Adipocyte (in vitro differentiated cells): ENCODE measurements at regions not wholly inside any gene's neighbourhood (a gene's known extent, or its start where the extent isn't known, plus 50 kb on each side); places are given as distances from the start of the nearest gene placed in this dataset.
A peak's percentile ranks its signal among the peaks of the same experiment; 100 is the strongest.

Experiments
- DNase-seq: peaks from one replicate; pipeline ENCODE4 v3.0.0-alpha.2; 2015; ENCODE audit warnings: low read depth
- H3K27me3 ChIP-seq: replicated peaks from 2 replicates; pipeline ENCODE4 v1.7.0; 2013; ENCODE audit warnings: mild to moderate bottlenecking, low read length, moderate library complexity; ENCODE audit not compliant: control insufficient read depth, insufficient read depth
- H3K36me3 ChIP-seq: 2 replicates; pipeline ENCODE4 v1.7.0; 2013; ENCODE audit warnings: low read length, mild to moderate bottlenecking, moderate library complexity; ENCODE audit not compliant: control insufficient read depth, insufficient read depth, severe bottlenecking
- H3K4me1 ChIP-seq: 2 replicates; pipeline ENCODE4 v1.7.0; 2013; ENCODE audit warnings: mild to moderate bottlenecking, low read length, moderate library complexity; ENCODE audit not compliant: control insufficient read depth, insufficient read depth
- H3K4me3 ChIP-seq: 2 replicates; pipeline ENCODE4 v1.7.0; 2013; ENCODE audit warnings: mild to moderate bottlenecking, low read length, moderate library complexity
- H3K9ac ChIP-seq: 2 replicates; pipeline ENCODE4 v1.7.0; 2013; ENCODE audit warnings: mild to moderate bottlenecking, low read length, moderate library complexity
- H3K9me3 ChIP-seq: 2 replicates; pipeline ENCODE4 v1.7.0; 2013; ENCODE audit warnings: mild to moderate bottlenecking, low read length, moderate library complexity; ENCODE audit not compliant: control insufficient read depth

- Histone ChIP-seq H3K36me3 (no peaks in the 10 kb centered on the region), H3K27me3 (peaks cover 3% of the 10 kb centered on the region), H3K9me3 (no peaks in the 10 kb centered on the region), H3K9ac (no peak overlapping the region), H3K4me1 (no peaks in the 10 kb centered on the region), H3K4me3 (no peak overlapping the region)
- no peak for DNase-seq
Measured at GRCh38 chr10:2619916-2620315, 447.4 kb upstream of the PFKP start.

GRCh38 chr10:2619472-2619871 is 447.9 kb upstream of the PFKP start:
- Histone ChIP-seq H3K36me3 (no peaks in the 10 kb centered on the region), H3K4me3 (no peak overlapping the region), H3K4me1 (no peaks in the 10 kb centered on the region), H3K27me3 (peaks cover 3% of the 10 kb centered on the region), H3K9me3 (no peaks in the 10 kb centered on the region), H3K9ac (no peak overlapping the region)
- peak; percentile 0 for DNase-seq

- Histone ChIP-seq H3K27me3 (peaks cover 3% of the 10 kb centered on the region), H3K36me3 (no peaks in the 10 kb centered on the region), H3K9me3 (no peaks in the 10 kb centered on the region), H3K4me1 (no peaks in the 10 kb centered on the region), H3K9ac (no peak overlapping the region), H3K4me3 (no peak overlapping the region)
- DNase-seq, result no peak
Measured at GRCh38 chr10:2618690-2619089, 448.7 kb upstream of the PFKP start.

GRCh38 chr10:2616215-2616614 is 451.1 kb upstream of the PFKP start:
- no peak overlapping the region for H3K9ac ChIP-seq
- no peak for DNase-seq
- no peaks in the 10 kb centered on the region for H3K36me3 ChIP-seq
- H3K4me3 ChIP-seq, result no peak overlapping the region
- H3K4me1 ChIP-seq, result no peaks in the 10 kb centered on the region
- H3K27me3 ChIP-seq, result peaks cover 3% of the 10 kb centered on the region
- no peaks in the 10 kb centered on the region for H3K9me3 ChIP-seq

- H3K4me1 ChIP-seq, result no peaks in the 10 kb centered on the region
- DNase-seq, result no peak
- no peak overlapping the region for H3K9ac ChIP-seq
- no peaks in the 10 kb centered on the region for H3K36me3 ChIP-seq
- H3K4me3 ChIP-seq, result no peak overlapping the region
- no peaks in the 10 kb centered on the region for H3K9me3 ChIP-seq
- no peaks in the 10 kb centered on the region for H3K27me3 ChIP-seq
Measured at GRCh38 chr10:2611603-2612002, 455.7 kb upstream of the PFKP start.

GRCh38 chr10:2610946-2611345 is 456.4 kb upstream of the PFKP start:
- DNase-seq, result no peak
- Histone ChIP-seq H3K4me3 (no peak overlapping the region), H3K9me3 (no peaks in the 10 kb centered on the region), H3K36me3 (no peaks in the 10 kb centered on the region), H3K9ac (no peak overlapping the region), H3K27me3 (no peaks in the 10 kb centered on the region), H3K4me1 (no peaks in the 10 kb centered on the region)

- Histone ChIP-seq H3K36me3 (no peaks in the 10 kb centered on the region), H3K9me3 (no peaks in the 10 kb centered on the region), H3K9ac (no peak overlapping the region), H3K27me3 (no peaks in the 10 kb centered on the region), H3K4me3 (no peak overlapping the region), H3K4me1 (no peaks in the 10 kb centered on the region)
- no peak for DNase-seq
Measured at GRCh38 chr10:2604891-2605290, 462.5 kb upstream of the PFKP start.

GRCh38 chr10:2599571-2599970 is 467.8 kb upstream of the PFKP start:
- Histone ChIP-seq H3K4me3 (no peak overlapping the region), H3K9me3 (no peaks in the 10 kb centered on the region), H3K9ac (no peak overlapping the region), H3K27me3 (no peaks in the 10 kb centered on the region), H3K4me1 (no peaks in the 10 kb centered on the region), H3K36me3 (no peaks in the 10 kb centered on the region)
- no peak for DNase-seq

- H3K9me3 ChIP-seq, result no peaks in the 10 kb centered on the region
- no peak overlapping the region for H3K4me3 ChIP-seq
- no peak for DNase-seq
- H3K27me3 ChIP-seq, result peaks cover 3% of the 10 kb centered on the region
- no peak overlapping the region for H3K9ac ChIP-seq
- no peaks in the 10 kb centered on the region for H3K4me1 ChIP-seq
- no peaks in the 10 kb centered on the region for H3K36me3 ChIP-seq
Measured at GRCh38 chr10:2592360-2593160, 474.8 kb upstream of the PFKP start.

GRCh38 chr10:2589196-2589595 is 478.2 kb upstream of the PFKP start:
- H3K4me3 ChIP-seq, result no peak overlapping the region
- DNase-seq, result no peak
- peaks cover 3% of the 10 kb centered on the region for H3K27me3 ChIP-seq
- H3K4me1 ChIP-seq, result no peaks in the 10 kb centered on the region
- H3K36me3 ChIP-seq, result no peaks in the 10 kb centered on the region
- H3K9ac ChIP-seq, result no peak overlapping the region
- H3K9me3 ChIP-seq, result no peaks in the 10 kb centered on the region

- Histone ChIP-seq H3K27me3 (no peaks in the 10 kb centered on the region), H3K4me1 (no peaks in the 10 kb centered on the region), H3K36me3 (no peaks in the 10 kb centered on the region), H3K4me3 (no peak overlapping the region), H3K9ac (no peak overlapping the region), H3K9me3 (no peaks in the 10 kb centered on the region)
- DNase-seq, result no peak
Measured at GRCh38 chr10:2584385-2584784, 483.0 kb upstream of the PFKP start.

GRCh38 chr10:2576892-2577291 is 490.5 kb upstream of the PFKP start:
- Histone ChIP-seq H3K4me1 (no peaks in the 10 kb centered on the region), H3K9me3 (no peaks in the 10 kb centered on the region), H3K36me3 (no peaks in the 10 kb centered on the region), H3K9ac (no peak overlapping the region), H3K4me3 (no peak overlapping the region), H3K27me3 (no peaks in the 10 kb centered on the region)
- DNase-seq, result no peak
